ENCODE measurements at regions not wholly inside any gene's neighbourhood (a gene's known extent, or its start where the extent isn't known, plus 50 kb on each side); places are given as distances from the start of the nearest gene placed in this dataset.

- no peaks in the 10 kb centered on the region for H3K27me3 ChIP-seq (ENCODE audit: control insufficient read depth, insufficient read depth, low read length)
- no peak for TF ChIP-seq CTCF (IDR thresholded peaks at IDR 0.05)
- no peak overlapping the region for H3K4me3 ChIP-seq (ENCODE audit: low read depth, low read length)
- H3K4me1 ChIP-seq = no peaks in the 10 kb centered on the region
- H3K9ac ChIP-seq = no peak overlapping the region
- no peaks in the 10 kb centered on the region for H3K9me3 ChIP-seq (ENCODE audit: control insufficient read depth, low read length)
- no peak overlapping the region for H2AFZ ChIP-seq
- H3K36me3 ChIP-seq (ENCODE audit: control insufficient read depth, insufficient read depth, low read length) = no peaks in the 10 kb centered on the region
- no peaks in the 10 kb centered on the region for H3K79me2 ChIP-seq
- no peak overlapping the region for H3K4me2 ChIP-seq (ENCODE audit: low read length)
- H3K27ac ChIP-seq = no peak overlapping the region
Measured at GRCh38 chr6:113765909-113766308, 91.2 kb upstream of the MARCKS start.

GRCh38 chr6:113767985-113768384 is 89.2 kb upstream of the MARCKS start:
- Histone ChIP-seq H3K4me2 (ENCODE audit: low read length) (no peak overlapping the region), H3K79me2 (no peaks in the 10 kb centered on the region), H3K9me3 (ENCODE audit: control insufficient read depth, low read length) (no peaks in the 10 kb centered on the region), H3K4me1 (no peaks in the 10 kb centered on the region), H3K27ac (no peak overlapping the region), H3K4me3 (ENCODE audit: low read depth, low read length) (no peak overlapping the region), H3K9ac (no peak overlapping the region), H2AFZ (no peak overlapping the region), H3K27me3 (ENCODE audit: control insufficient read depth, insufficient read depth, low read length) (no peaks in the 10 kb centered on the region), H3K36me3 (ENCODE audit: control insufficient read depth, insufficient read depth, low read length) (no peaks in the 10 kb centered on the region)
- no peak for TF ChIP-seq CTCF (IDR thresholded peaks at IDR 0.05)

GRCh38 chr6:113772961-113773360 is 84.2 kb upstream of the MARCKS start:
- Histone ChIP-seq H3K9ac (no peak overlapping the region), H3K9me3 (ENCODE audit: control insufficient read depth, low read length) (no peaks in the 10 kb centered on the region), H3K4me1 (no peaks in the 10 kb centered on the region), H2AFZ (no peak overlapping the region), H3K4me3 (ENCODE audit: low read depth, low read length) (no peak overlapping the region), H3K27ac (no peak overlapping the region), H3K36me3 (ENCODE audit: control insufficient read depth, insufficient read depth, low read length) (no peaks in the 10 kb centered on the region), H3K4me2 (ENCODE audit: low read length) (no peak overlapping the region), H3K79me2 (no peaks in the 10 kb centered on the region), H3K27me3 (ENCODE audit: control insufficient read depth, insufficient read depth, low read length) (no peaks in the 10 kb centered on the region)
- TF ChIP-seq CTCF (IDR thresholded peaks at IDR 0.05) = no peak

- Histone ChIP-seq H3K27me3 (ENCODE audit: control insufficient read depth, insufficient read depth, low read length) (no peaks in the 10 kb centered on the region), H3K9ac (no peak overlapping the region), H3K9me3 (ENCODE audit: control insufficient read depth, low read length) (no peaks in the 10 kb centered on the region), H3K4me3 (ENCODE audit: low read depth, low read length) (no peak overlapping the region), H3K4me1 (no peaks in the 10 kb centered on the region), H3K36me3 (ENCODE audit: control insufficient read depth, insufficient read depth, low read length) (no peaks in the 10 kb centered on the region), H3K79me2 (no peaks in the 10 kb centered on the region), H3K4me2 (ENCODE audit: low read length) (no peak overlapping the region), H2AFZ (no peak overlapping the region), H3K27ac (no peak overlapping the region)
- TF ChIP-seq CTCF (IDR thresholded peaks at IDR 0.05) = no peak
Measured at GRCh38 chr6:113774127-113774825, 82.9 kb upstream of the MARCKS start.

GRCh38 chr6:113776998-113777397 is 80.1 kb upstream of the MARCKS start:
- Histone ChIP-seq H3K9ac (no peak overlapping the region), H3K79me2 (no peaks in the 10 kb centered on the region), H3K27me3 (ENCODE audit: control insufficient read depth, insufficient read depth, low read length) (no peaks in the 10 kb centered on the region), H3K4me1 (no peaks in the 10 kb centered on the region), H3K9me3 (ENCODE audit: control insufficient read depth, low read length) (no peaks in the 10 kb centered on the region), H2AFZ (peak overlapping the region; percentile 7), H3K36me3 (ENCODE audit: control insufficient read depth, insufficient read depth, low read length) (no peaks in the 10 kb centered on the region), H3K4me3 (ENCODE audit: low read depth, low read length) (no peak overlapping the region), H3K4me2 (ENCODE audit: low read length) (no peak overlapping the region), H3K27ac (no peak overlapping the region)
- no peak for TF ChIP-seq CTCF (IDR thresholded peaks at IDR 0.05)
